ENCODE measurements at regions not wholly inside any gene's neighbourhood (a gene's known extent, or its start where the extent isn't known, plus 50 kb on each side); places are given as distances from the start of the nearest gene placed in this dataset.

GRCh38 chrX:43003204-43003565, 225.2 kb upstream of the PPP1R2C start:
- TF ChIP-seq CTCF (IDR thresholded peaks at IDR 0.05; ENCODE audit: low read length) (no peak), EZH2 (optimal IDR thresholded peaks at IDR 0.05; ENCODE audit: low read depth, low read length) (no peak)
